Stromal cell of bone marrow (primary cell): ENCODE measurements at regions not wholly inside any gene's neighbourhood (a gene's known extent, or its start where the extent isn't known, plus 50 kb on each side); places are given as distances from the start of the nearest gene placed in this dataset.

Experiments
- DNase-seq: peaks from one replicate; pipeline ENCODE4 v3.0.0-alpha.2; 2012; ENCODE audit warnings: low read depth

DNA sequence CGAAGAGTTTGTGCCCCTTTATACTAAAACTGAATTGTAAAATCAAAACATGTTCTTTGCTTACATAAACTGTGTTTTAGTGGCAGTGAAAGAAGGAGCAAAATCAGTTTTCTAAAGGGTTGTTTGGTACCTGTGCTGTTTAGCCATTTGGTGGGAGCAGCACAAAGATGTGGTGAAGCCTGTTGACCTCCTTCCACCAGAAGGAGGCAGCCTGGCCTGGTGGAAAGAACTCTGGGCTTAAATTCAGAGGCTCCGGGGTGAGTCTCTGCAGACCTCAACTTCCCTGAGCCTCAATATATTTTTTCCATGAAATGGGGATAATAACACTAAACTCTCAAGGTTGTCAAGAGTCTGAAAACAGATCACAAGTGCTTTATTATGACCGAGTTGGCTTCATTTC lies 502.5 kb downstream of the VRK1 start:
- DNase-seq = no peak

DNA sequence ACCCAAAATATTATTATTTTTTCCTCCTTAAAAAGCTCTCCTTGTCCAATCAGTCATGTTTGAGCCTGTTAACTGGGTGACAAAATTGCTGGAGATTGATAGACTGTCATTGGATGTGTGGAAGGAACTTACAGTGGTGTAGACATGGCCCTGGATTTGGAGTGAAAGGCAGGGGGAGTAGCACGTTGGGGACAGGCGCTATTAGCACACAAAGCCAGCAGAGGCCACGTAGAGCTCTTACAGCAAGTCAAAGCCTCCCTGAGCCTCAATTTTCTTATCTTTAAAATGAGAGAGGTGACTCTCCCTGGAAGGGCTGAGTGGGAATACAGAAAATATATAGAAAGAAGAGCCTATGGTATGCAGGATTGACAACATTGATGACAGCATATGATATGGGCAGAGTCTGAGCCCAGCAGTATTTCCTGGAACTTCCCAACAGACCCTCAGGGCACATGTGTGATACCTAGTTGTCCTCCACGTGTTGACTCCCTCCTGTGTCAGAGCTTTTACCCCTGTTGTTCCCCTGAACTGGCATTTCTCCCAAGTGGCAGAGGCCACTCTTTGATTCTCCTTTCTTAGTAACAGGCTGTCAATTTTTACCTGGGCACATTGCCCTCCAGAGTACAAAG lies 504.9 kb downstream of the VRK1 start:
- DNase-seq = no peak

DNA sequence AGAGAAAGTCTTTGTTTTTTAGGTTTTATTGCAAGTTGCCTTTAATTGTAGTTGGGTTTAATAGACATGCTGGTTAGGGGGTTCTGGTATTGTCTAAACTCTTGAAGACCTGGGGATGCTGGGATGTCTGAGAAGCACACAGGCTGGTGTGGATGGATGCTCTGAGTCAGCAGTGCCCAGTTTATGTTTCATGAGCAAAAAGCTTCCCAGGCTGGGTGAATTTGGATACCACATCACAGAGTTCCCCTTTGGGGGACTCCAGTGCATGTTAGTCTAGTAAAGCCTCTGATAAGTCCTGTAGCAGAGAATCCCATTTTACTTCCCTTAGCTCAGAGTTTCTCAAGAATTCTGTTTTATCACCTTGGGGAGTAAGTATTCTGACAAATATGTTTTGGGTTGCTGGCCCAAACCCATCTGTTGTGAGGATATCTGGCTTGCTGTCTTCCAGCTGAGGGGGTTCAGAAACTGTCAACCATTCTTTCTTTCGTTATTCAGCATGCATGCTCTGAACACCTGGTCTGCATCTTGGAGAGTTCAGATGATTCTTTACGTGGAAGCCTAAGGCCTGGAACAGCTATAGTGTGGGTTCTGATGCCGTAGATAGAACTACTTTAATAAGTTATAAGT lies 509.1 kb downstream of the VRK1 start:
- no peak for DNase-seq

DNA sequence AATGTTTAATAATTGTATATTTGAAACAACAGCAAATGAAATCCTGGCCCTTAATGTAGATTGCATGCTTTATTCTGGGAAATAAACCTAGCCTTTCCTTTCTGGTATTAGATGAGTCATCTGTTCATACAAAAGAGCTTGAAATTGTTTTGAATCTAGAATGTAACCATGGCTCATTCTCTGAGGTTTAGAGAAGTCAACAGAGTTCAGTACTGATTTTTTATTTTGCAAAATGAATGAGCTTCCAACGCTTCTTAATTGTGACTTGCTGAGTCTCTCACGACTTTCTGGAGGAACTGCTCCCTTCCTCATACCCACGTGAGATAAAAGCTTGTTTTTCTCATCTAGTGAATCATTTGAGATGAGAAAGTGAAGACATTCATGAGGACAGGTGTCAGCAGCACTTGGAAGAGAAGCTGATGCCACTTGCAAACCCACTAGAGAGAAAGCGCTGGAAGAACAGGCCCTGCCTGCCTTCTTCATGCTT lies 509.6 kb downstream of the VRK1 start:
- peak; percentile 1 for DNase-seq

DNA sequence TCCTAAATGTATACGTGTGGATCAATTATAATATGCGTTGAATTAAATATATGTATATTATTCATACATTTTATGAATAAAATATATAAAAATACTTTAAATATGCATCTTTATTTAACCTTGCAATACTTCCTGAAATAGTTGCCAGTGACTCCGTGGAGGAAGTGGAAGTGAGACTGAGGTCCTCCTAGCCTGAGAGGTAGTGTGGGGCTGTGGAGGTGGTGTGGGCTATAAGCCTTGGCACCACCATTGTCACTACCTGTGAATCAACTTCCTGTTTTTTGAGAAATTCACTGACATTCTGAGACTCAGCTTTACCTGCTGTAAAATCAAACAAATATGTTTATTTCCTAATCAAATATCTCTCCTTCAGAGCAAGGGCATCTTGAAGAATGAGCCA lies 514.2 kb downstream of the VRK1 start:
- DNase-seq = no peak

DNA sequence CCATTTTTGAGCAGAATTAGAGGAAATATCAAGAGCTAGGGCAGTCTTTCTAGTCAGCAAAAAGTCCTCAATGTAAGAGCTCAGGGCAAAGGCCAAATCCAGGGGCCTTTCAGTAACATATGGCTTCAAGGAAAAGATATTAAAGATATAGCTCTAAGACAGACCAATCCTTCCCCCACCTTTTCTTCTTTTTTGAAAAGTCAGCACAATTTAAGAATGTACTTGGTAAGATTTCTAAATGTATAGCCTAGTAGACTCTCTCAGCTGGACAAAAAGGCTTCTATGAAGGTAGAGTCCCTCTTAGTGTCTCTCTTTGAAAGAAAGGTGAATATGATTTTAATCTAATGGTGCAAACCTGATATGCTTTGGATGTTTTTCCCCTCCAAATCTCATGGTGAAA lies 515.7 kb downstream of the VRK1 start:
- DNase-seq = no peak

DNA sequence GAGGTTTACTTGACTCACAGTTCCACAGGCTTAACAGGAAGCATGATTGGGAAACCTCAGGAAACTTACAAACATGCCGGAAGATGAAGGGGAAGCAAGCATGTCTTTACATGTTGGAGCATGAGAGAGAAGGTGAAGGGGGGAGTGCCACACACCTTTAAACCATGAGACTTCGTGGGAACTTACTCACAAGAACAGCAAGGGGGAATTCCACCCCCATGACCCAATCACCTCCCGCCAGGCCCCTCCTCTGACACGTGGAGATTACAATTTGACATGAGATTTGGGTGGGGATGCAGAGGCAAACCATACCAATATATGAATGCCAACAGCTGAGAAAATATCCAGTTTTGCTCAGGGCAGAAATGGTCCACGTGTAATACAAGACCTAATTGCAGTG lies 518.6 kb downstream of the VRK1 start:
- no peak for DNase-seq

DNA sequence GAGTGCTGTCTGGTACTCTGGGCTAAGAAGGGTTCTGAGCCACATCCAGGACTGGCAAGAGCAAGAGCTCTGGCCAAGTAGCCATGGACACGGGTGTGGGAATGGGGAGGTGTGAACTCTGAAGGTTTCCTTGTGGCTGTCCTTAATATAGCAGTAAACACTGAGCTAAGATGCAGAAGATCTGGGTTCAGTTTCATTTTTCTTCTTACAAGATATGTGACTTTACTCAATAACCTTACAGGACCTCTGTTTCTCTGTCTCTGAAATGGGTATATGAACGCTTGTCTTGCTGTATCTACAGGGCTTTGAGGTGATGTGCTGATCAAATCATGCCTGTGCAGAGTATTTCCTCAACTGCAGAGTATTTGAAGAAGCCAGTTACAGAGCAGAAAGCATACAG lies 521.2 kb downstream of the VRK1 start:
- DNase-seq = no peak

DNA sequence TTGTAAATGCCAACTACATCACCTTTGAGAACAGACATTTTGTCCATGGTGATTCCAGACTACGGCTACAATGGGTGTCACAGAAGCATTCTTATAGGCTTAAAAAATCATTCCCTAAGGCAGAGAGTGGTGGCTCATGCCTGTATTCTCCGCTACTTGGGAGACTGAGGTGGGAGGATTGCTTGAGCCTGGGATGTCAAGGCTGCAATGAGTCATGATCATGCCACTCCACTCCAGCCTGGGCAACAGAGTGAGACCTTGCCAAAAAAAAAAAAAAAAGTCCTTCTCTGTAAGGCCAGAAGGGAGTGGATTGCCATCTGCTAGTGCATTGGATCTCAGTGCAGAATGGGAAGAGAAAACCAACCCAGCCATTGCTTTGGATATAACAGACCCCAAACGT lies 522.5 kb downstream of the VRK1 start:
- DNase-seq = no peak

DNA sequence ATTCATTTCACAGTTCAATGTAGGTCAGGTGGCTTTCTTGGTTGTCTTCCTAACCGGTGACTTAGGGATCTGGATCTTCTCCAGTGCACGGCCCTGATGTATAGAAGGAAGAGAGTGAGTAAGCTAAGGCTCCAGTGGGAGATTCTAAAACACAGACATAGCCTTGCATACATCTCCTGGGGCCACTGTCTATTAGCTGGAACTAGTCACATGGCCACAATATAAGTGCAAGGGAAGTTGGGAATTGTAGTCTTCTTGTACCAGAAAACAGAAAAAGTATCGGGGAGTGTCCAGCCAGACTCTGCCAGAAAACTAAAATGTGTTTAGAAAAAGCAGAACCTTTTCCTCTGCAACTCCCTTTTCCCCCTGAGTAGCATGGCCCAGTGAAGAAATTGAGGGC lies 531.6 kb downstream of the VRK1 start:
- no peak for DNase-seq

DNA sequence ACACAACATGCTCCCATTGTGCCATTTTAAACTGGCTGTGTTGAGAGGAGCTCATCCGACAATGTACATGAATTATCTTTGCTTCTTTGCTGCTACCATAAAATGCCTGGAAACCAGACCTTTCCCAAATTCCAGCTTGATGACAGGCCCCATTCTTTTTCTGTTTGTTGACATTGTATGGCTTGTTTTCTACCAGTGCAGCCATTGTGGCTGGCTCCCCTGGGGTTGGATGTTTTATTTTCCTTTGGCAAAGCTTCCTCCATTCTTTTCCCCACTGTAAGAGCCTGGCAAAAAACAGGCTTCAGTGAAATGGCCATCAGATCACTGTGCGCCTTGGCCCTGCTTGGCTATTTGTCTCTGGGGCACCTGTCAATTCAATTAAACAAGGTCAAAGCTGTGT lies 532.5 kb downstream of the VRK1 start:
- DNase-seq = no peak

DNA sequence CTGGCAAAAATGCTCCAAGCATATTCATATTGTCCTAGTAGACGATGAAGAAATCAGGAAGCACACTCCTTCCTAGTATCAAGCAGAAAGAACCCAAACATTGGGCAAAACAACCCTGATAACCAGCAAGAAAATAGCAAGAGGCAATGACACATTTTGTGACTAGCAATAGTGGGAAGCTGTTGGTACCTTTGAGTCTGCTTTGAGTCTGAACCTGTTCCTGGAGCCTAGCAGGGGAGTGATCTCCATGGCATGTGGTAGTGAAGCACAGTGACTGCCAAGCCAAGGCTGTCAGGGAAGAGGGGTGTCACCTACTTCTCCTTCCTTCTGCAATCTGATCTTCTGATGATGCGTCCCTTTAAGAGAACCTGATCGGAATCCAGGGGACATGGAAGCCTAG lies 533.9 kb downstream of the VRK1 start:
- no peak for DNase-seq

DNA sequence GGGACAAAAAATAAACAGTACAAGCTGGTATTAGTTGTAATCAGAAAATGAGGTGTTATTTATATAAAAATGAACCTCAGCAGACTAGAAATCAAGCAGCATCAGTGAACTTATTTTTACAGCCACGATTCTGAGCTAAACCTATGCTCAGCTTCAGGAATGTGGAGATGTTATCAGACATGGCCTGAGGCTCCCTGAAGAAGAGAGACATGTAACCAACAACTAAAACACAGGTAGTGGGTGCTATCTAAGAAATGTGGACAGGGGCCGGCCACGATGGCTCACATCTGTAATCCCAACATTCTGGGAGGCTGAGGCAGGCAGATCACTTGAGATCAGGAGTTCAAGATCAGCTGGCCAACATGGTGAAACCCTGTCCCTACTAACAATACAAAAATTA lies 534.3 kb downstream of the VRK1 start:
- no peak for DNase-seq

DNA sequence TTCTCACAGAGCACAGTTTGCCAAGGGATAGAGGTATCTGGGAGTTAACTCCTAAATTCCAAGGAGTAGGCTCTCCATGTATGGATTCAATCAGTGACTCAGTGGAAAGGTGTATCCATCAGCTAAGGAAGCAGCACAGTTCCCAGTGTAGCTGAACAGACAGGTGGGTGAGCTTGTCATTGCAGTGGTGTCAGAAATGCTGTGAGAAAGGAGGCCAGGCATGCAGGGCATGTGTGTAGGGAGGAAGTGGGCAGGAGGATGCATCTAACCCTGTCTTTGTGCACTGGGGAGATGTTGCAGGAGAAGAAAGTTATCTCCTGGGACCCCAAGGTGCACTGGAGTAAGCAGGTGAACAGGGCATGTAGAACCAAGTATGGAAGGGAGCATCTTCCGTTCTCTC lies 539.0 kb downstream of the VRK1 start:
- no peak for DNase-seq

DNA sequence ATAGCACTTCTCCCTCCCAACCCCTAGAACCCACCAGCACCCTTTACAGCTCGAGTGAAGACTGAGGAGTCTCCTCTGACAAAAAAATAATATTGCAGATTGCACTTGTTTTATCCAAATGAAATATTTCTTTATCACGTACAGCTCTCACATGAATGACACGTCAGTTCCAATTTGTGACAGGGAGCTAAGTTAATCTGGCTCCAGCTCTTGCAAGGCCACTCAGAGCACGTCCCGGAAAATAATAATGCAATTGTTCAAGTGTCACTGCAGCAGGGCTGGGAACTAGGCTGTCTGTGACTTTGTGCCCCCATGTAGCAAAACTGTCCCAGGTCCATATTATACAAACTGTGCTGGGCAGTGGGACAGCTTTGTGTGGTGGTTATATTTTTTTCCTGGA lies 539.6 kb downstream of the VRK1 start:
- DNase-seq = no peak

DNA sequence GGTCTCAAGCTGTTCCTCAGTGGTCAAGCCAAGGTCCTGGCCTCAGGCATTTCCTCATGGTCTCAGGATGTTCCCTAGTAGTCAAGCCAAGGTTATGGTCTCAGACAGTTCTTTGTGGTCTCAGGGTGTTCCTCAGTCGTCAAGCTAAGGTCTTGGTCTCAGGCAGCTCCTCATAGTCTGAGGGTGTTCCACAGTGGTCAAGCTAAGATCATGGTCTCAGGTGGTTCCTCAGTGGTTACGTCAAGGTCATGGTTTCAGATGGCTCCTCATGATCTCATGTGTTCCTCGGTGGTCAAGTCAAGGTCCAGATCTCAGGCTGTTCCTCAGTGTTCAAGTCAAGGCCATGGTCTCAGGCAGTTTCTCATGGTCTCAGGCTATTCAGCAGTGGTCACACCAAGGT lies 540.1 kb downstream of the VRK1 start:
- DNase-seq = no peak

DNA sequence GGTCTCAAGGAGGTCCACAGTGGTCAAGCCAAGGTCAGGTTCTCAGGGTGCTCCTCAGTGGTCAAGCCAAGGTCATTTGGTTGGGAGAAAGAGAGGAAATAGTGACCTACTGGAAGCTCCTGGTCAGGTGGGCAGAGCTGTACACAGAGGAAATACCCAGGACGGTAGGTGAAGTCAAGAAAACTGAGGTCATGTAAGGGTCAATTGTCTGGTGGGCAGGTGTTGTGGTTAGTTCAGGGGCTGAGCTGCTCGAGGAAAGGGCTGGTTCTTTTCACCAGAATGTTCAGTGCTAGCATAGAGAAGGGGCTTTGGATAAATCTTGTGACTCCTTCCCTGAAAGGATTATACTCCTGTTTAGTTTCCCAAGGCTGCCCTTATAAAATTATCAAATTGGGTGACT lies 540.5 kb downstream of the VRK1 start:
- DNase-seq = no peak

DNA sequence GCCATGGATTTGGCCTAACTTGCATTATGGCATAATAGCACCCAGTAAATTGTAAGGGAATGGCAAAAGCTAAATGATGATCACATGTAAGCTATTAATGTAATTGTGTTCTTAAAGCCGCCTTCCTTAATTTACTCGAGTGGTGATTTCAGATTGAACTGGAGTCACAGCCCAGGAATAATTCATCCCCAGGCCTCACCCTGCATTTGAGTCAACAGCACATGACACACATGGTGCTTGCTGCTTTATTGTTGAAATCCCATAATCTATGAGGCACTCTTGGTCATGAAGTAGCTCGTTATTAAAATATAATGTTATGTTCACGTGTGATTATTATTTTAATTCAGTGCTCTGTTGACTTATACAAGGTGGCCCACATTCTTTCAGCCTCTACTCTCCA lies 547.5 kb downstream of the VRK1 start:
- no peak for DNase-seq

DNA sequence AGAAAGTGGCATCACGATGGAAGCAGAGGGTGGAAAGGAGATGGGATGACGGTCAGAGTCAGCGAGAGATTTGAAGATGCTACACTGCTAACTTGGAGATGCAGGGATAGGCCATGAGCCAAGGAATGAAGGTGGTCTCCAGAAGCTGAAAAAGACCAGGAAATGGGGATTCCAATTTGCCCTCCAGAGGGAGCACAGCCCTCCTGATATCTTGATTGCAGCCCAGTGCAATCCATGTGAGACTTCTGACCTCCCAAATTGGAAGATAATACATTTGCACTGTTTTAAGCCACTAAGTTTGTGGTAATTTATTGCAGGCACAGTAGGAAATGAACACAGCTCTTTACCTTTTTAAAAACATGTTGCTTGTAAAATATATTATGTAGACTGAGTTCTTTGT lies 549.5 kb downstream of the VRK1 start:
- DNase-seq = no peak

DNA sequence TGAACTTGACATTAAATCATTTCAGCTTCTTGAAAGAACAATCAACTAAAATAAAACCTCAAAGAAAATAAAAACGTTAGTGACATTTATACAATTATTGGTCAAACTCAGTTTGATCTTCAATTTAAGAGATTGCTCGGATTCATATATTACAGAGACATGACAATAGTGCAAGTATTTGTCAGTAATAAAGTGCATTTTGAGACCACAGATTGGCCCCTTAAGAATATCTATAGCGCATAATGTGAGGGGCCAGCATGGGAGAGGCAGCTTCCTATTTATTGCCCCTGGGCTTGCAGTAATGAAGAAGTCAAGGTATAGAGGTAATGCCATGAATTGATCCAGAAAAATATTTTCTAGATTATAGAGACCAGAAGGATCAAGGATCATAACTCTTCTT lies 552.3 kb downstream of the VRK1 start:
- no peak for DNase-seq

DNA sequence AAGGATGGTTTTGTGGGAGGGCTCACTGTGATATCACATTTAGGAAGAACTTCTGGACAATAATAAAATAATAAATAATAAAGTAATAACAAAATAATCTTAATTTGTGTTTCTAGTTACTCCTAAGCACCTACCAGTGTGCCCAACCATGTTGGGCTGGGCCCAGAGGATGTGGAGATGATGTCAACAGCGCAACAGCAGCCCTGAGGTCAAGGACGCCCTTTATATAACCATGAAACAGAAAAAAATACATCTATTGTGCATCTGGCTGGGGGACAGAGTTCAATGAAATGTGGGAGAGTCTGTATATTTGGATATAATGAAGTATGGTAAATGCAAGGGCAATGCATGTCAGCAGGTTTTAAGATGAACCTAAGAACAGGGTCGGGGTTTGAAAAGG lies 552.8 kb downstream of the VRK1 start:
- DNase-seq = no peak

DNA sequence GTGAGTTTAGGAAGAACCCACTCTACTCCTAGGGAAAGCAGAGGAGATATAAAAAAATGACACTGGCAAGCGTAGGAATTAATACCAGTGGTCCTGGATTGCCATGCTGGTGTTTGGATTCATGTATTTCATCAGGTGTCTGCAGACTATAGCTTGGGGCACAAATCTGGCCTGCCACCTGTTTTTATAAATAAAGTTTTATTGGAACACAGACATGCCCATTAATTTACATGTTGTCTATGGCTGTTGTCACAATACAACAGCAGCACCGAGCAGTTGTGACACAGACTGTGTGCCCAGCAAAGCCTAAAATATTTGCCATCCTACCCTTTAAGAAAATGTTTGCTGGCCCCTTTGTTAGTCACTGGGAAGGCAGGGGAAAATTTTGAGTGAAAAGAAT lies 553.2 kb downstream of the VRK1 start:
- no peak for DNase-seq

DNA sequence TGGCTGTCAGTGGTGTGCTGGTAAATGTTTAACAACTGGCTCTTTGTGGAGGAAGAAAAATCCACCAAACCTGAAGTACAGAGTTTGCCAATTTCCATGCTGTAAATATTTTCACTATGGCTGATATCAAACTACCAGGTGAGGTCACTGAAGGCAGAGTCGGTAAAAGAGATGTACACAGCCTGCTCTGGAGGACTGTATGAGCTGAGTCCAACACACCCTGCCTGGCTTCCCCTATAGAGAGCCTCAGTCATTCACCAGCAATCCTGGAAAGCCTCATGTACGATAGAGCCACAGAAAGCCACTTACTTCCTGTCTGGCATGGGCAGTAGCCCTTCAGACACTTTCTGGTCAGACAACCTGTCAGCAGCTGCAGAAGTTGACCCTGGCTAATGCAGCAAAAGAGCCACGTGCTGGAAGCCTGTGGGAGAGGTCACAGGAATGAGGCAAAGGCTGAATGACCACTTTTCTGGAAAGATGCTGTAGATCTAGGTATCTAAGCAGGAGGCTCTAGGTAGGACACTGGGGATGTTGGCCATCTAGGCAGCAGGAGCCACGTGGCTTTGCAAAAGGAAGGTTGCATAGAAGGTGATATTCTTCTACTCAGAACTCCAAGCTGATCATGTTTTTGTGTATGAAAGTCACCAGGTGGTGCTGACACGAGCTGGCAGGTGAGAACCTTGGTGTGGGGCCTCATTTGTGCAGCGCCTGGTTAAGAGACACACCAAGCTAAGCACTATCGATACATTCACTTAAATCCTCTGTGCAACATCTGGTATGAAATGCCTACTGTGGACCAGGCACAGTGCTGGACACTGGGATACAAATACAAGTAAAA lies 553.9 kb downstream of the VRK1 start:
- DNase-seq = no peak
